OCI-LY7 (cell line): ENCODE measurements at regions not wholly inside any gene's neighbourhood (a gene's known extent, or its start where the extent isn't known, plus 50 kb on each side); places are given as distances from the start of the nearest gene placed in this dataset.

Experiments
- CTCF ChIP-seq: fragments of 200-600 bp; sonication (generic); conservative IDR thresholded peaks from 2 replicates; pipeline ENCODE4 v1.5.1; 2014; ENCODE audit warnings: mild to moderate bottlenecking, antibody characterized with exemption, low read length, moderate library complexity, mixed read lengths
- EZH2phosphoT487 ChIP-seq: fragments of 200-600 bp; sonication (generic); IDR thresholded peaks from 2 replicates; pipeline ENCODE4 v1.6.1; 2018; ENCODE audit warnings: low read depth, borderline replicate concordance, mild to moderate bottlenecking, mixed run types, antibody characterized with exemption, low read length, moderate library complexity, mixed read lengths

DNA sequence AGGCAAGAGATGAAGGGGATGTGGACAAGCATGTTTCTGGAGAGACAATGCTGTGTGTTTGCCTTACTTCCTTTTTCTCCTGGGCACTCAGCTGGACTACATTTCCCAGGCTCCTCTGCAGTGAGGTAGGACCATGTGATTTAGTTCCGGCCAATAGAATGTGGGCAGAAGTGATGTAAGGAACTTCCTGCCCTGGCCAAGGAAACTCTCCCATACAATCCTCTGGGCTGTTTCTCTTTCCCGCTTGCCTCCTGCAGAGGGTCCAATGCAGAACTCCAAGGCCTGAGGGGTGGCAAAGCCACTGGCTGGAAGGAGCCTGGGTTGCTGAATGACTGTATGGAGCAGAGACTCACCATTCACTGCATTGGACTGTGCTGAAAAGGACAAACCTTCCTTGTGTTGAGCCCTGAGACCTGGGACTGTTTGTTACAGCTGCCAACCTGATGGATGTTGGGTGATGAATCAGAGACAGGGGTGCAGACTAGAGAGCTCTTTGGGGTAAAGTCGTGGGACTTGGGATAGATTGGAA, 82.7 kb upstream of the SLC6A6 start:
- TF ChIP-seq CTCF, result no peak
- TF ChIP-seq EZH2phosphoT487, result no peak
